ENCODE measurements at regions not wholly inside any gene's neighbourhood (a gene's known extent, or its start where the extent isn't known, plus 50 kb on each side); places are given as distances from the start of the nearest gene placed in this dataset.
"Not testable (repeated sequence)": the region's sequence is repeated elsewhere in the genome, so short reads cannot be mapped to it uniquely, and the experiment has no call there.

DNA sequence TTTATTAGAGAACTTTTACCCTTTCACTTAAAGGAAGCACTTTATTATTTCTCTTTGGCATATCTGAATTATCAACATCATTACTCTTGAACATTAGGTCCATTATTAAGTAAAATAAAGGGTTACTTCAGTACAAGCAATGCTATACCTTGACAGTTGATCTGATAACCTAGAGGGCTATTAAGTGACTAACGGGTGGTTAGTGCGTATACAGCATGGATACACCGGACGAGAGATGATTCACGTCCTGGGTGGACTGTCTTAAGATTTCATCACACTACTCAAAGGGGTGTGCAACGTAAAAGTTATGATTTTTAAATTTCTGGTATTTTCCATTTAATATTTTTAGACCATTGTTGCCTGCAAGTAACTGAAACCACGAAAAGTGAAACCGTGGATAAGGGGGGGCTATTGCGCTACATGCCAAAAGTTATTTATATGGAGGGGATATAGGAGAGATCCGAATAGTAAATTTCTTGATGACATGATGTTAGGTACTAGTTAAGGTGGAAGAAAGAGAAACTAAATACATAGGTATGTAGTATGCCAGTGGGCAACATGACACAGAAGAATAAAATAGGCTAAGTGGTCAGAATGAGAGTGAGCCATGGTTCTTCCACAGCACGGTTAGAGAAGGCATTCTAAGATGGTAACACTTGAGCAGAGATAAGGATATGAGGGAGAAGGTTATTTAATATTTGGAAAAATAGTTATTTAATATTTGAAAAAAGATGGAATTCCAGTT, 230.8 kb upstream of the ANKRD50 start:
- DNase-seq (ENCODE audit: low read depth) = peak; percentile 93

DNA sequence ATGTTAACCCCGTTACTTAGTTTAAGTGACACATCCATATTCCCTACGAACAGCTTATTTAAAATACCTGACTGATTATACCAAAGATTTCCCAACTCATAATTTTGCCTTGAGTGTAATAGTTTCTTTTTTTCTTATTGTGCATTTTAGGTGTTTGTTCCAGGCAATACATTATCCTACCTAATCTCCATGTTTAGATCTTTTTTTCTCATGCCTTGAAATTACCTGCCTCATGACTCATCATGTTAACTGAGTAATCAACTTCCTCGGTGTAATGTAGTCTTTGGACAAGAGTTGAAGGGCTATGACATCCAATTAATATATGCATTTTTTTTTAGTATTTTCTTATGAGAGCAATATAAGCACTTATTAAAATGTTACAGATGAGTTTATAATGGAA, 228.7 kb upstream of the ANKRD50 start:
- DNase-seq (ENCODE audit: low read depth) = peak; percentile 46

DNA sequence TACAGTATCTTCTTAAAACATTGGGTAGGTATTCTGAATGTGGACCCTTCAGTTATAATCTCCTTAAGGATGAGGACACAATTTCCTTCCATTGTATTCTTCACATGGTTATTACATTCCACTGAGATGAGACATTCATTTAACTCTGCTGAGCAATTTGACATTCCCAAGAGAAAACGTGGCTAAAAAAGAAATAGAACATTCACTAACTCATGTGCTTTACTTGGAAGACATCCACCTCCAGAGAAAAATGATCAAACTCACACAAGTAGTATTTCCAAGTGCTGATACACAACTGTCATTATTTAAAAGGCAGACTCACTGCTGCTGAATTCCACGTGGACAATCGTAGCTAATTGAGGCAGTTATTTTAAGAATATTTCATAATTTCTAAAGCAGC, 227.9 kb upstream of the ANKRD50 start:
- peak; percentile 98 for DNase-seq (ENCODE audit: low read depth)

DNA sequence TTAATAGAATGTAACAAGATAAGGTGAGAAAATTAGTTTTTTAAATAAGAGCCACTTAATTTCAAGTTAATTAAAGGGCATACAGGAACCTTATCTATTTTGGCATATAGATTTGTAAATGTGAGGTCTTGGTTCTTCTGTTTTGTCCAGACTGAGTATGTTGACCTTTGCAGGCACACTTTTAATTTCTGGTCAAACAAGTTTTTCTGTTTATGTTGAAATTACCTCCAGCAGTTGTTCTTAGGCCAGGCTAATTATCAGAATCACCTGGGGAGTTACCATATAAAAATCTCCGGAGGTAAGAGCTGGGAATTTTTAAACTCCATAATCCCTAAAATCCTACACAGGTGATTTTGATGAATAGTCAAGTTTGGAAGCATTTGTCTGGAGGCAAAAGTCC, 227.4 kb upstream of the ANKRD50 start:
- DNase-seq (ENCODE audit: low read depth) = no peak

DNA sequence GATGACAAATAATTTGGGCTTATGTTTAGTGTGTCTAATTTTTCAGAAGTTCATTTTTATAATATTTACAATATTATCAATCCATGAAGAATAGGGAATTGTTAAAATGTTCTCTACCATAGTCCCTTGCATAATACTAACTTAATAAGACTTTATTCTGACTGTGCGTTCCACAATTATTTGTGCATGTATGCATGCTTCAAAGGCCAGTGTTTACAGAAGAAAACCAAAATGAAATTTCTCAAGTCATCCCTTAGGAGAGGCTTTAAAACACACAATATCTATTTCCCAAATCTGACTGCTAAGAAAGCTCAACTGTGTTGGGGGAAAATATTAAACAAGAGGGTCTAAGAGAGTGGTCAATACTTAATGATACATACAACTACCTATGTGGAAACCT, 226.3 kb upstream of the ANKRD50 start:
- no peak for DNase-seq (ENCODE audit: low read depth)

DNA sequence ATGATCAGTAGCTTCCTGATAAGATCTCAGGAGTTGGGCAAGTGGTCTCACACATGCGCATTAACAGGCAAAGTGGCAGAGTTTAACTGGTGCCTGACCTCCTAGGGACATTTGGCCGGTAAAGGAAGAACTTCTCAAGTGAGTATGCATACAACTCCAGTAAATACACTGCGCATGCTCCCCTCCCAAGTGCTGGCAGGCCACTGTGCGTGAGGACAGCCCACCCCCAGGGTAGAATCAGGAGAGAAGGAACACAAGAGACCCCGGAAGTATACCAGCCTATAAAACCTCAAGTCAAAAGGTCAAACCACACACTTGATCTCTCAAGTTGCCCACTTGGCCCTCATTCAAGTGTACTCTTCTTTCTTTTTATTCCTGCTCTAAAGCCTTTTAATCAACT, 225.5 kb upstream of the ANKRD50 start:
- no peak for DNase-seq (ENCODE audit: low read depth)

DNA sequence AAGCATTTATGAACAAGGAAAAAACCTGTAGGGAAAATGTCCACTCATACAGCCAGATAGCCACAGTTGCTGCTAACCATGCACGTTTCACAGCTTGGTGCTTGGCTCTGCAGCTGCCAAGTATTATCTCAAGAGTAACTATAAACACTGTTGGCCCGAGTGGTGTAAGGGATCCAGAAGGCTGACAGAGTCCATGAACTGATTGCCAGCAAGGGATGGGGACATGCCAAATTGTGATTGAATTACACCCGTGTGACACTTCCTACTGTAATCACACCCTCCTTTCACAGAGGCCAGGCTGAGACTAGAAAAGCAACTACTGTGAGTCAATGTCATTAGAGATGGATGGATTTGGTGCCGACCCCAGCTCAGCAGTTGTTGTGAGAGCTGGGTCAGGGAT, 223.9 kb upstream of the ANKRD50 start:
- DNase-seq (ENCODE audit: low read depth) = peak; percentile 52

DNA sequence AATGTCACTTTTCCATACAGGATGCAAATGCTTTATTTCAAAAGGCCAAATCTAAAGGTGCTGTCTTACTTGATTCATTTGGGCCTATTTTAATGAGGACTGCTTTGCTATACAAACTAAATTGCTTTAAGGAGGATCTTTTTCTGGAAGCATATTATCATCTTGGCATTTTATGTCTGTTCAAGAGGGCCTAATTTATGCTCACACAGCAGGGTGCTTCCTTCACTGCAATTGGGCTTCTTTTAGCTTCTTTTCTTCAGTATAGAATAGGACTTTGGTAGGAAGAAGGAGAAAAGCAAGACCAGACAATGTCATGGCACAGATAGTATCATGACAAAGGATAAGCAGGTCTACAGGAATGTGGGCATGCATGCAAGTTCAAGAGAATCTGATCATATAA, 222.4 kb upstream of the ANKRD50 start:
- no peak for DNase-seq (ENCODE audit: low read depth)

DNA sequence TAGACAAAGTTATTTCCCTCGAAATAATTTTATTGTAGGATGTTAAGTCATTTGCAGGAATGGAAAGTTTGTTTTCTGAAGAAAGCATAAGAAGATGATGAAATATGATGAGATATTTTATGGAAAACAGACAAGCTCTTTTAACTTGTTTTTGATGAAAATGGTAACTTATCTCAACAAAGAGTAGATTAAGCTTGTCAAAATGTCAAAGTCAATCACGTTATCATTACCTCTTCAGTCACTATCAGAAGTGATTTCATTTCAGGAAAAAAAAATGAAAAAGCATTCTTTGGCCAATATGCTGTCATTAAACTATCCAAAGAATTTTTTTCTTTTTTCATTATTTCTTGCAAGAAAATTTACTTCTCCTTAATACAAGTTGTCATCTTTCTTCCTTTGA, 221.0 kb upstream of the ANKRD50 start:
- no peak for DNase-seq (ENCODE audit: low read depth)

DNA sequence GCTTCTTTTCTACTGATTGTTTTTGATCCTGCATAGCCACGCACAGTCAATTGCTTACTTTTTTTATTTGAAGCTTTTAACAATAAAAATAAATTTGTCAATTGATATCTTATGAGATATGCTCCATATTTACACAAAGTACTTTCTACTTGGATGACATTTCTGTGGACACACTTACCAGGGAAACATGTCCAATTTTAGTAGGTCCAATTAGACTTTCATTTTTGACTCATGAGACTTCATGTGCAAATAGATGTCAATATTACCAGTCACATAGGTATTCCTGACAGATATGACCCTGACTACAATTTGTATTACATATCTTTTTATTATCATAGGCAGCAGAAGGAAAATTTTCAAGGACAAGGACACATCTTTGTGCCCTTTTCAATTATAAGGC, 219.9 kb upstream of the ANKRD50 start:
- DNase-seq (ENCODE audit: low read depth) = no peak

DNA sequence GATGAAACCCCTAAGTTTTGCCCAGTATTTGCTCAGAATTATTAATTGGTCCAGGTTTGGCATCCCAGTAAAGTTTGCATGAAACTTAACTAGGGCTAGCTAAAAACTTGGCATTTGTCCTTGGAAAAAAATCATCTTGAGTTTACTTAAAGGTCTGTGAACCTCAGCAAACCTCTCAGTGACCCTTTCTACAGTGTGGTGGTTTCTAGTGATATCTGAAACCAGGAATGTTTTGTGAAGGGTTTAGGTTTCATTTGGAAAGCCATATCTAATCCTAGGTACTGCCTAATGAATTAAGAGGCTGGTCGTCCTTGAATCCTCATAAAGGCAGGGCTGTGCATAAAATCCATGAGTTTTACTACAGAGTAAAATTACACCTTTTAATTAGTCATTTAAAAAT, 218.5 kb upstream of the ANKRD50 start:
- DNase-seq (ENCODE audit: low read depth) = peak; percentile 84

DNA sequence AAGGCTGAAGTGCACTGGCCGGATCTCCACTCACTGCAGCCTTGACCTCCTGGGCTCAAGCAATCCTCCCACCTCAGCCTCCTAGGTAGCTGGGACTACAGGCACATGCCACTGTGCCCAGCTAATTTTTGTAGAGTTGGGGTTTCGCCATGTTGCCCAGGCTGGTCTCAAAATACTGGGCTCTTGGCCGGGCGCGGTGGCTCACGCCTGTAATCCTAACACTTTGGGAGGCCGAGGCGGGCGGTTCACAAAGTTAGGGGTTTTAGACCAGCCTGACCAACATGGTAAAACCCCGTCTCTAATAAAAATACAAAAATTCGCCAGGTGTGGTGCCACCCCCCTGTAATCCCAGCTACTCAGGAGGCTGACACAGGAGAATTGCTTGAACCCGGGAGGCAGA, 210.2 kb upstream of the ANKRD50 start:
- not testable (repeated sequence) for DNase-seq (ENCODE audit: low read depth)

DNA sequence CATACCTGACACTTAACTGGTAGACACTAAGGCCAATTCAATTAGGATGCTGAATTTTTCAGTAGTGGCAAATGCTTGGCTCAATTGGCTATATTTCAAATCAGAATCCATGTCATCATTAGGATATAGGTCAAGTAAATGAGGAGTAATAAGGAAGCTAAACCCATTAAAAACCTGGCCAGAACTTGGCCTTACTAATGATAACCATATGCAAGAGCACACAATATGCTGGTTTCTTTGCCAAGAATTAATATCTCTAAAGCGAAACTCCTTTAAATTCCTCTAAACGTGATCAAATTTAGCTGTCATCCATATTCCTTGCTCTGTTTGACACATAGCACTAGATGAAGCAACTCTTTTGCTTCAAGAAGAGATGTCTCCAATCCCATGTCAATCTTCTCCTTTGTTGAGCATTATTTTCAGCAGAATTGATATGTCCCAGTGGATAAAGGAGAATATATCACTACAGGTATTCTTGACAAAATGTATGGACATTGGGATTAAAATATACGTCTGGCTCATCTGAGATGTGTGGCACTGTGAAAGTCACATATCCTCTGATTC, 206.1 kb upstream of the ANKRD50 start:
- DNase-seq (ENCODE audit: low read depth) = no peak

DNA sequence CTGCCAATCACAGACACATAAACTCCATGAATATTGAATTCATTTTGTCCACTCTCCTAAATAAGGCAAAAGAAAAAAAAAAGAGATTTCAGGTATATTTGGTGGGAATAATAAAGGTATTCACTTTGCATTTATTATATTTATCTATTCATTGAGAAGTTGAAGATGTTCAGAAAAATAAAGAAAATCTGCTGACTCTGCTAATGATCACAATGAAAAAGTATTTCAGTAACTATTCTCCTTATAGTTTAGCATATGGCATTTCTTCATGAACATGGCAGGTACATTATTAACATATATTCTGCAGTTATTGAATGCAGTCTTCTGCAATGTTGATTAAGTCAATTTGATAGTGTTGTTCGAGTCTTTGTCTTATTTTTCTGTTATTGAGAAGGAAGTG, 202.5 kb upstream of the ANKRD50 start:
- DNase-seq (ENCODE audit: low read depth) = no peak

DNA sequence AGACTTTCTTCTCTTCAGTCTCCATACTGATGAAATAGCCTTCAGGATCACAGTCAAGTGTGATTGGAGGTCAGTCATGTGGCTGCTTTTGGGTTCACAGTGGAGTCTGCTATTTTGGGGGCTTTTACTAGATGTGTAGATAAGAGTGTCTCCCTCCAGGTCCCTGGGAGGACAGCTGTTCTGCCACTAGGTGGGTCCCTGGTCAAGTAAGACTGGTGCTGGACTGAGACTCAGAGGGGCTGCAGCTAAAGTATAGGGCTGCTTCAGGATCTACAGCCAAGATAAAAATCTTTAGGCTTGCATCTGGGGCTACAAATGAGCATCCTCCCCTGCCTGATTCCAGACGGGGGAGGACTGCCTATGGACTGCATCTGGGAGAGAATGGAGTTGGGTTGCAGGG, 200.7 kb upstream of the ANKRD50 start:
- no peak for DNase-seq (ENCODE audit: low read depth)

DNA sequence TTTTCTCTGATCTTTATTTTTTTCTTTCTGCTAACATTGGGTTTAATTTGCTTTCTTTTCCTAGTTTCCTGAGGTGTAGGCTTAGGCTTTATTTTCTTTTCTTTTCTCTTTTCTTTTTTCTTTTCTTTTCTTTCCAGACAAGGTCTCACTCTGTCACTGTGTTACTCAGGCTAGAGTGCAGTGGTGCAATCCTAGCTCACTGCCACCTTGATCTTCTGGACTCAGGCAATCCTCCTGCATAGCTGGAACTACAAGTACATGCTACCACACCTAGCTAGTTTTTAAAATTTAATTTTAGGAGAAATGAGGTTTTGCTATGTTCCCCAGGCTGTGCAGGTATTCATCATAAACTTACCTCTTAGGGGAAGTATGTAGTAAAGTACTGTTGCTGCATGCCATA, 197.8 kb upstream of the ANKRD50 start:
- DNase-seq (ENCODE audit: low read depth) = no peak

DNA sequence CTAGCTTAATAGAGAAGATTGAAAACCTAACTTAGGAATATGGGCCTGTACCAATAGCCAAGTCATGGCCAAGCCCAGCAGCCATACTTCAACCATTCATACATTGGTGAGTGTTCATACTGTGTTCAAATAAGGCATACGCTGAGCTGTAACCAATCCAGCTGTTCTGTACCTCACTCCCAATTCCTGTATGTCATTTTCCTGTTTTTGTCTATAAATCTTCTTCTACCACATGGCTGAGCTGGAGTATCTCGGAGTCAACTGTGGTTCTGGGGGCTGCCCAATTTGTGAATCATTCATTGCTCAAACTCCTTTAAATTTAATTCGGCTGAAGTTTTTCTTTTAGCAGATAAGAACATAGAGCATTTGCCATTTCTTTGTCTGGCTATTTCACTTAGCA, 195.3 kb upstream of the ANKRD50 start:
- DNase-seq (ENCODE audit: low read depth) = no peak

DNA sequence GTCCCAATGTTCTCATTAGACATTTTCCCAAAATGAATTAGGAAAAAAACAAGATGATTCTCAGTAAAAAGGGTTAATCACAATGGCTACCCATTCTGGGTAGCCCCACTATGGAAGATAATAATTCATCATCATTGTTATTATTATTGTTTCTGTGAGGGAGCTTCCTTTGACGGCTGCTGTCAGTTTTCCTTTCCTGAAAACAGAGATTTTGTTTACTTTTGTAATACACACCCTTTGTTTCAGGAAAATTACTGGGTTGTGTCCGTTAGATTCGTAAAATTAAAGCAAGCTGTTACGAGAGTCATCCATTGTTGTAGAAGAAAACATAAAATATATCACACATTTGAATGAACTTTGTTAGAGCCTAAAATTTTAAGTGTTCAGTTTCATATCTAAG, 192.9 kb upstream of the ANKRD50 start:
- DNase-seq (ENCODE audit: low read depth) = no peak

DNA sequence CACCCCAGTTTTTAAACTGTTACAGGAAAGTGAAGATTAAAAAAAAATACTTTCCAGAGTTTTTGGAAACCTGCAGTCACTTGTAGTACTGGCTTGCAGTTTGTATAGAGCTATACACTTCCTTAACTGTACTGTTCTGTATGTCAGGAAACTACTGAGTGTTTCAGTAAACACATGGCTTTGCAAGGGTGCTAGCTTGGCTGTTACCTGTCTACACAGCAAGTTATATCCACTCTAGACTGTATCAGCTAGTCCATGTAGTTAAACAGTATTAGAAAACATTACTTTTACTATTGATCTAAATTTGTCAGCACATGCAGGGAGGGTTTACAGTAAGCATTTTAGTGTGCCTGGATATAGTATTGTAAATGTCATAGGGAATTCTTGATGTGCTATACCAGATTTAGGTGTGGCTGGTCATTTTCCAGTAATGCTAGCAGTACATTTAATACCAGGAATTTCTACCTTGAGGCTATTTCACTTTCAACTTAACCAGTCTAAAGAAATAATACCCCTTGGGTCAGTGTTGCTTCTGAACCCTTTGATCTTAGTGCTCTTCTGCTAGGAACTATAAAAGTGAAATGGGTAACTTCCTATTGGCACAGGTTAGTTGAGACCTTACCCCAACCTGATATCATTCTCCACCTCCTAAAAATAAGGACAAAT, 192.3 kb upstream of the ANKRD50 start:
- no peak for DNase-seq (ENCODE audit: low read depth)

DNA sequence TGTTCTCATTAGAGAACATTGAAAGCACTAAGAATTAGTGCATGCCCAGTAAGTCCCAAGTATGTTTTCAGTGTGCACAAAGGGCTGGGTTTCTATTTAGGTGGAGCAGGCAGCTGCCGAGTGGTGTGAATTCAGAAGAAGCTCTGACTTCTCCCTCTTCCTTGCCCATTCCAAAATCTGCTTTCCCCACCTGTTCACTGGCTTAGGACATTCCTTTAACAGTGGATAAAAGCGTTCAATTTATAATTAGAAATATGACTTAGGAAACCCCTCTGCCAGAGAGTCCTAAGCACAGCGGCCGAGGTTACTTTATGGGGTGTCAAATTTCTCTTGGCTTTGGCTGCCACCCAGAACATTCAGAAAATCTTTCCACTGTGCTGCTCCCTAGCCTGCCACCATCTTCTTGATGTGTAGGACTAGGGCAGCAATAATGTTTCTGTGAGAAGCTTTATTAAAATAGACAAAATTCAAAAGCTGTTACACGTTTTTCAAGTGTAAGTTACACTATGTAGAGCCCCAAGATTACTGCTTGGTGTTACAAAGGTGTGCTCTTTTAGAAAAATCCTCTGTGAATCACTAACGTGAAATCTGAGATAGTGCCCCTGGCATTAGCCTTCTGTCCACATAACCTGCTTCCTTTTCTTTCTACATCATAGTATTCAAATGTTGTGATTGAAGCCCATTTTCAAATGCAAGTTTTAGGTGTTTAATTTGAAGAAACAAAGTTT, 191.6 kb upstream of the ANKRD50 start:
- DNase-seq (ENCODE audit: low read depth) = peak; percentile 85

DNA sequence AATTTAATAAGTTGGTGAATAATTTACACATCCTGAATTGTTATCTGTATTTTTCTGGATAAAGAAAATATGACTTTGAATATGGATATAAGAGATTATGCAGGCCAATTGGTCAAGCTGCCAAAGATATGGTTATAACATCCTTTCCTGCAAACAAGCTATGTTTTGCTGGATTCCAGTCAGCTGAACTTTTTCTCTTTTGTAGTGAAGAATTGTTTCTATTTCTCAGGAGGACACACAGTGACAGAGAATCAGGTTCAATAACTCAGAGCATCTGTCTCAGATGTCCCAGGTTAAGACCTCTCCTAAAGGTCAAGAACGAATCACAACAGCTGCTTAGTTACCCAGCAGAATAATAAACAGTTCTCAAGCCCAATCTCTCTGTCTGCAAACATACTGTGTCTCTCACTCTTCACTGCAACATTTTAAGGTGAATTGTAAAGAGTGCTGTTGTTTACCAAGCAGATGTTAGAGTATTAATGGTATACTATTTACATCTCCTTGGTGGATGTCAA, 189.5 kb upstream of the ANKRD50 start:
- no peak for DNase-seq (ENCODE audit: low read depth)

DNA sequence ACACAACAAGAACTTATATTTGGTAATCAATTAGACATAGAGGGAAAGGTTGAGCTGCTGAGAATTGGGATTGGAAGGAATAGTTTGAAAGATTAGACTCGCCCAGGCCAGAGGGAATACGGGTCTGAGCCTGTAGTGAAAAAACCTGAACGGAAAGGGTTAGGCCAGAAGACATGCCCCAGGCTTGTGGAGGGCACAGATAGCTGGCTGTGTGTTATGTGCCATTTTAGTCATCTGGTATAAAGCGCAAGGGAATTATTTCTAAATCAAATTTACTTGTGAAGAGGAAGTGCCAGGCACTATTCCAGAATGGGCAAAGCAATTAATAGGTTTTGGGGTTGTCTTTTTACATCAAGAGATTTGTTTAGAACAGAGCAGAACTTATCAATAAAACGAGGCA, 187.5 kb upstream of the ANKRD50 start:
- DNase-seq (ENCODE audit: low read depth) = no peak

DNA sequence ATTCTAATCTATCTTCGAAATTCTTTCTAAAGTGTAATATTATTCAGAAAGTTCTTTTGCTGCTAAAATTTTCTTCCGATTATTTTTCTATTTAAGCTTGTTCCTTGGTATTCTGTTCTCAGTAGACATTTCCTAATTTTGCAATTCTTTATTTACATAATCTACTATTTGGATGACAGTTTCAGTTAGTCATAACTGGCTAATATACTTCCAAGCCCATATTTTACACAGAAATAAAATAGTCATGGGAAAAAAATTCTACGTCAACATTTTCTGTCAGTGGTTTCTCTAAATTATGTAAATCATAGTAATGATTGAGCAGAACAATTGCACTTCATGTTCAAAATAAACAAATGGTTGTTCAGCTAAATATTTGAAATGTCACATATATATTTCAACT, 178.0 kb upstream of the ANKRD50 start:
- DNase-seq (ENCODE audit: low read depth) = peak; percentile 74
